ENCODE measurements at regions not wholly inside any gene's neighbourhood (a gene's known extent, or its start where the extent isn't known, plus 50 kb on each side); places are given as distances from the start of the nearest gene placed in this dataset.

DNA sequence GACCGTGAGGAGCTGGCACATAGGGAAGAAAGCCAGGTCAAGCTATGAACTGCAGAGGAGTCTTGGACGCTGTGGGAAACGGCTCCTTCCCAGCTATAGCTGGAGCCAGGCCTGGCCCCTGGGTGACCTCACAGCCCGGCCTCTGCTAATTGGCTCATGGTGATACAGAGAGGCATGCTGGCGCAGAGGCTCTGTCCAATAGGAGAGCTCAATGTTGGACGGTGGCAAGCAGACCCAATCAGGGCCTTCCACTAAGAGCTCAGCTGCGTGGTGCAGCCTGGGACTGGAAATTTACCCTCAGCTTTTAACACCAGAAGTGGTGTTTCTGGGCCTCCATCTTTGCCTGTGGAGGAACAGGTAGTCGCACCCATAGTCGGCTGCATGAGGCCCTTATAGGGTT is 64.4 kb upstream of the GRHL3 start:
- no peaks in the 10 kb centered on the region for H3K9me3 ChIP-seq (ENCODE audit: low read depth)
- H3K4me3 Mint-ChIP-seq, result no peak overlapping the region
- H3K27ac Mint-ChIP-seq, result no peak overlapping the region
- H3K4me1 ChIP-seq, result no peaks in the 10 kb centered on the region
- TF ChIP-seq EZH2 (IDR thresholded peaks at IDR 0.05), result no peak
- no peak for TF ChIP-seq EZH2phosphoT487 (IDR thresholded peaks at IDR 0.05)
- TF ChIP-seq, protein P1, sequence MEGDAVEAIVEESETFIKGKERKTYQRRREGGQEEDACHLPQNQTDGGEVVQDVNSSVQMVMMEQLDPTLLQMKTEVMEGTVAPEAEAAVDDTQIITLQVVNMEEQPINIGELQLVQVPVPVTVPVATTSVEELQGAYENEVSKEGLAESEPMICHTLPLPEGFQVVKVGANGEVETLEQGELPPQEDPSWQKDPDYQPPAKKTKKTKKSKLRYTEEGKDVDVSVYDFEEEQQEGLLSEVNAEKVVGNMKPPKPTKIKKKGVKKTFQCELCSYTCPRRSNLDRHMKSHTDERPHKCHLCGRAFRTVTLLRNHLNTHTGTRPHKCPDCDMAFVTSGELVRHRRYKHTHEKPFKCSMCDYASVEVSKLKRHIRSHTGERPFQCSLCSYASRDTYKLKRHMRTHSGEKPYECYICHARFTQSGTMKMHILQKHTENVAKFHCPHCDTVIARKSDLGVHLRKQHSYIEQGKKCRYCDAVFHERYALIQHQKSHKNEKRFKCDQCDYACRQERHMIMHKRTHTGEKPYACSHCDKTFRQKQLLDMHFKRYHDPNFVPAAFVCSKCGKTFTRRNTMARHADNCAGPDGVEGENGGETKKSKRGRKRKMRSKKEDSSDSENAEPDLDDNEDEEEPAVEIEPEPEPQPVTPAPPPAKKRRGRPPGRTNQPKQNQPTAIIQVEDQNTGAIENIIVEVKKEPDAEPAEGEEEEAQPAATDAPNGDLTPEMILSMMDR (IDR thresholded peaks at IDR 0.05), result no peak
- H3F3A ChIP-seq (ENCODE audit: low read depth), result no peaks in the 10 kb centered on the region
- H3K4me3 ChIP-seq, result no peak overlapping the region
- H3K36me3 ChIP-seq, result no peaks in the 10 kb centered on the region
- H3K27me3 ChIP-seq, result no peaks in the 10 kb centered on the region
- no peaks in the 10 kb centered on the region for H3K79me2 ChIP-seq (ENCODE audit: low read depth)
- no peaks in the 10 kb centered on the region for H4K20me1 ChIP-seq (ENCODE audit: low read depth)
- peaks cover 10% of the 10 kb centered on the region for H3K27me3 Mint-ChIP-seq (ENCODE audit: insufficient read depth, low read depth)
- DNase-seq (ENCODE audit: low spot score), result no peak
- no peak overlapping the region for H3K27ac ChIP-seq
- no peaks in the 10 kb centered on the region for H3K36me3 Mint-ChIP-seq
- no peak overlapping the region for H3K9ac ChIP-seq
- H3K9me3 Mint-ChIP-seq, result no peaks in the 10 kb centered on the region
- no peaks in the 10 kb centered on the region for H3K4me1 Mint-ChIP-seq
- peak overlapping the region; percentile 42 for H2AFZ ChIP-seq (replicated peaks)
- H3K4me2 ChIP-seq, result no peak overlapping the region

DNA sequence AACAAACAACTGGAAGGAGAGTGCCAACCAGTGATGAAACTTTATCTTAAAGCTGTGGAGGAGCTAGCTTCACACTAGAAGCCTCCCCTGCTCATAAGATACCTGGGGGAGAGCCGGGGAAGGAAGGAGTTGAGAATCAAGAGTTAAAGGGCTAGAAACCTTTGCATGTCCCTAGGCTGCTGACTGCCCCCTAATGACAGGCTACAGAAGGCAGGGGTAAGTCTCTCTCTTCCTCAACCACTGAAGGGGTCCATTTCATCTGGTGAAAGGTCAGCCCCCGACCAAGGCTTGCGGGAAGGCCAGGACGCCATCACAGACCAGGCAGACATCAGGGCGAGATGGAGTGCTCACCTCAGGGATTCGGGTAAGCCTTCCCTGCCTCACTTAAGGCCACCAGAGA is 65.6 kb upstream of the GRHL3 start:
- no peak overlapping the region for H3K27ac Mint-ChIP-seq
- Histone ChIP-seq H2AFZ (replicated peaks) (peak overlapping the region; percentile 80), H4K20me1 (ENCODE audit: low read depth) (no peaks in the 10 kb centered on the region), H3K9me3 (ENCODE audit: low read depth) (no peaks in the 10 kb centered on the region), H3K27ac (no peak overlapping the region), H3K79me2 (ENCODE audit: low read depth) (no peaks in the 10 kb centered on the region), H3K36me3 (no peaks in the 10 kb centered on the region), H3K4me1 (no peaks in the 10 kb centered on the region), H3K9ac (no peak overlapping the region), H3F3A (ENCODE audit: low read depth) (no peaks in the 10 kb centered on the region), H3K27me3 (no peaks in the 10 kb centered on the region), H3K4me2 (no peak overlapping the region), H3K4me3 (no peak overlapping the region)
- DNase-seq (ENCODE audit: low spot score), result no peak
- no peaks in the 10 kb centered on the region for H3K9me3 Mint-ChIP-seq
- no peak overlapping the region for H3K4me3 Mint-ChIP-seq
- TF ChIP-seq, protein P1 (IDR thresholded peaks at IDR 0.05), result peak; percentile 30
- TF ChIP-seq EZH2phosphoT487 (IDR thresholded peaks at IDR 0.05), result no peak
- no peak for TF ChIP-seq EZH2 (IDR thresholded peaks at IDR 0.05)
- H3K27me3 Mint-ChIP-seq (ENCODE audit: insufficient read depth, low read depth), result peaks cover 8% of the 10 kb centered on the region
- H3K4me1 Mint-ChIP-seq, result no peaks in the 10 kb centered on the region
- no peaks in the 10 kb centered on the region for H3K36me3 Mint-ChIP-seq

DNA sequence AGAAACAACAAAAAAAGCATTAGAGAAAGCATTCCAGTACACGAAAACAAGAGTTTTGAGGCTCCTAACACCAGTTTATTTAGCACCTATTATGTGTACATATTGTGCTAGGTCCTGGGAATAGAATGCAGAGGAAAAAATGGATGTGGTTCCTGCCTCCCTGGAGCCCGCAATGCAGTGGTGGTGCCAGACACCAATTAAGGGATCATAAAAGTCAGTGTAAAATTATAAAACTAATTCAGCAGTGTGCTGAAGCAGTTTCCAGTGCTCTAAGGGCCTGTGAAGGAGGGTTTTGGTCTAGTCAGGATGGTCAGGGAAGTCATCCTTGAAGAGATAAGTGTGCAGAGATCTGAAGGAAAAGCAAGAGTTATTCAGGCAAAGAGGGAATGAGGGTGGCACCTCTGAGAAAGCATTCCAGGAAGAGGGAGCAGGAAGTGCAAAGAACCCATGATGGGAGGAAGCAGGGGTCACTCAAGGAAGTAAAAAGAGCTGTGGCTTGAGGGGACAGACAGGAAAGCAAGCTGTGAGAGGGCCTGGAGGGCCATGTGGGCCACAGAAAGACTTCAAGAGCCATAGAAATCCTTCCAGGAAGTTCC is 65.2 kb upstream of the IFNLR1 start:
- H2AFZ ChIP-seq (replicated peaks), result no peak overlapping the region
- no peaks in the 10 kb centered on the region for H3F3A ChIP-seq (ENCODE audit: low read depth)
- H3K27me3 ChIP-seq, result no peaks in the 10 kb centered on the region
- peaks cover 9% of the 10 kb centered on the region for H3K27me3 Mint-ChIP-seq (ENCODE audit: insufficient read depth, low read depth)
- H3K9me3 ChIP-seq (ENCODE audit: low read depth), result no peaks in the 10 kb centered on the region
- no peaks in the 10 kb centered on the region for H3K9me3 Mint-ChIP-seq
- no peaks in the 10 kb centered on the region for H3K36me3 Mint-ChIP-seq
- H3K36me3 ChIP-seq, result no peaks in the 10 kb centered on the region
- H3K27ac ChIP-seq, result no peak overlapping the region
- no peak overlapping the region for H3K27ac Mint-ChIP-seq
- no peaks in the 10 kb centered on the region for H3K4me1 Mint-ChIP-seq
- no peak overlapping the region for H3K4me3 Mint-ChIP-seq
- no peak overlapping the region for H3K9ac ChIP-seq
- H3K4me1 ChIP-seq, result no peaks in the 10 kb centered on the region
- no peak overlapping the region for H3K4me2 ChIP-seq
- no peak for DNase-seq (ENCODE audit: low spot score)
- no peak overlapping the region for H3K4me3 ChIP-seq
- TF ChIP-seq EZH2 (IDR thresholded peaks at IDR 0.05), result no peak
- TF ChIP-seq, protein P1 (IDR thresholded peaks at IDR 0.05), result no peak
- H3K79me2 ChIP-seq (ENCODE audit: low read depth), result no peaks in the 10 kb centered on the region
- no peaks in the 10 kb centered on the region for H4K20me1 ChIP-seq (ENCODE audit: low read depth)
